ENCODE measurements at regions not wholly inside any gene's neighbourhood (a gene's known extent, or its start where the extent isn't known, plus 50 kb on each side); places are given as distances from the start of the nearest gene placed in this dataset.

DNA sequence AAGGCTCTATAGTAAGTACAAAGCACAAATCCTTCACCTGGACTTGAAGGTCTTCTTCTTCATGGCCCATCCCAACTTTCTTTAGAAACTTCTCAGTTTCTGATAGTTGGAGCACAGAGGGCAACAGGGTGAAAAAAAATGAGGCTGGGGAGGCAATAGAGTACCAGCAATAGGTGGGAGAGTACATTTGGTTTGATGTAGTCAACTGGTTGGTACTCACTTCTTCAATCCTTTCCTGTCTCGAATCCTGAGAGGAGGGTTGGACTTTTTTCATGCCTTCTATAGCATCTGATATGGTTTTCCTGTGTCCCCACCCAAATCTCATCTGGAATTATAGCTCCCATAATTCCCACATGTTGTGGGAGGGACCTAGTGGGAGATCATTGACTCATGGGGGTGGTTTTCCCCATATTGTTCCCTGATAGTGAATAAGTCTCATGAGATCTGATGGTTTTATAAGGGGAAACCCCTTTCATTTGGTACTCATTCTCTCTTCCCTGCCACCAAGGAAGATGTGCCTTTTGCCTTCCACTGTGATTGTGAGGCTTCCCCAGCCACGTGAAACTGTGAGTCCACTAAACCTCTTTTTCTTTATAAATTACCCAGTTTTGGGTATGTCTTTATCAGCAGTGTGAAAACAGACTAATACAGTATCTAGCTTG, 75.9 kb upstream of the LCLAT1 start:
- no peak for DNase-seq (ENCODE audit: low read depth)

DNA sequence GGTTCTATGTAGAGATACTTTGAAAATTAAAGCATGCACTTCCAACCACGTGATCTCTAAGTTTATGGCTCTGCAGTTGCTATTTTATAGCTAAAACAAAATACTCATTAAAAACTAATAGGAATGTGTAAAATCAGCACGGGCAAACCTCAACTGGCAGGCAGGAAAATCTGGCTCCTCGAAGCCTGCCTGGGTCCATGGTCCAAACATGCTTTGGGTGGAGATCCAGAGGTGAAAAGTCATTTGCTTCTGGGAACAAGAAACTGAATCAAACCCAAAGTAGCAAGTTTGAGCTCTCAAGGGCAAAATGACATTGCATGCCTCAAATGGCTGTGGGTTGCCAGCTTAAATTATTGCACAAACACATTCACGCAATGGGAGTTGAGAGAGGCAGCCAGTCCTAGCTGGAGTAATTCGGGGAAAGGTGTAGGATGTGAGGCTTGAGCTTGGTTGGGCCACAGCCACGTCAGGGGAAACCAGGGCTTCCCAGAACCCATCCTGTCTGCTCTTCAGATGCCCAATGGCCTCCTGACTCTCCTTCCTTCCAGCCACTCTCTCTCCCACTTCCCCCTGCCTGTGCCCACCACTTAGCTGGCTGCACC, 75.2 kb upstream of the LCLAT1 start:
- DNase-seq (ENCODE audit: low read depth) = peak; percentile 69

- DNase-seq (ENCODE audit: low read depth) = no peak
Measured at GRCh38 chr2:30372826-30373225, 74.2 kb upstream of the LCLAT1 start.

DNA sequence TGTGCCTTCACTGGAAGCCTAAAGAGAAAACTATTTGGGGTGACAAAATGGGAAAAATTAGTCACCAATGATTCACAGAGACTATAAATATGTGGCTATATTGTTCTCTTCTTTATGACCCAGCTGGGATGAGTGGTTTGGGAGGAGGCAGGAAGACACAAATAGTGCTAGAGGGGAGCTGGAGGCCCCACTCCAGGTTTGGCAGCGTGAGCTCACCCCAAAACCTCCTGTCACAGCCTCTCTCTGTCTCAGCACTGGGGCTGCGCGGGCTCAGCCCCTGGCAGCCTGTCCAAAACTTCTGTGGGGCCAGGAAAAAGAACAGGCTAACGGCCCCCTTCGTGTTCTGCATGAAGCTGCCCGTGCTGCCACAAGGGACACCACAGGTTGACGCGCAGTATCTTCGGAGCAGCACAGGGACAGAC, 73.2 kb upstream of the LCLAT1 start:
- no peak for DNase-seq (ENCODE audit: low read depth)

GRCh38 chr2:30374380-30374779, 72.7 kb upstream of the LCLAT1 start:
- DNase-seq (ENCODE audit: low read depth) = no peak

- no peak for DNase-seq (ENCODE audit: low read depth)
Measured at GRCh38 chr2:30375915-30376314, 71.1 kb upstream of the LCLAT1 start.

DNA sequence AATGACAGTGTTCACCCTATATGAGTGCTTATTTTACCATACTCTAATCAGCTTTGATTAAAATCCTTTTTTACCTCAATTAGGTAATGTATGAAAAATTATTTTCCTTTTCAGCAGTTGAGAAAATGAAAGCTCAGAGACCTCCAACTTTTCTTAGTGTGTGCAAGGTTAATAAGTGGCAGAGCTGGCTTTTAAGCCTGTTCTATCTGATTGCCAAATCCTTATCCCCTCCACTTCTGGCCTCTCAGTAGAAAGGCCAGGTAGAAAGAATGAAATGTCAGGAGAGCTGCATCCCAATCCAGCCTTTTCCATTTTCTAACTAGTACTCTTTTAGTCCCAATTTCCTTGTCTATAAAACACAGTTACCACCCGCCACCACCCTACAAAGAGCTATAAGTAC, 67.6 kb upstream of the LCLAT1 start:
- DNase-seq (ENCODE audit: low read depth) = no peak

DNA sequence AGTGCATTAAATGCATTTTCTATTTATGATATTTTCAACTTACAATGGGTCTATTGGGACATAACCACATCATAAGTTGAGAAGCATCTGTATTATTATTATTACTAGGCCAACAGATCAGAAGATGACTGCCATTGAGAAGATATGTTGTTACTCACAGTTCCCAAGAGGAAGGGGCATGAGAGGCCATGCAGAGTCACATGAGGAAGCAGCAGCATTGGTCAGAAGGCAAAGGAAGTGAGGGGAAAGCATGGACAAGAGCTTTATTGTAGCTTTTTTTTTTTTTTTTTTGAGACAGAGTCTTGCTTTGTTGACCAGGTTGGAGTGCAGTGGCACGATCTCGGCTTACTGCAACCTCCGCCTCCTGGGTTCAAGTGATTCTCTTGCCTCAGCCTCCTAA, 66.2 kb upstream of the LCLAT1 start:
- no peak for DNase-seq (ENCODE audit: low read depth)

- no peak for DNase-seq (ENCODE audit: low read depth)
Measured at GRCh38 chr2:30382162-30382783, 64.8 kb upstream of the LCLAT1 start.

DNA sequence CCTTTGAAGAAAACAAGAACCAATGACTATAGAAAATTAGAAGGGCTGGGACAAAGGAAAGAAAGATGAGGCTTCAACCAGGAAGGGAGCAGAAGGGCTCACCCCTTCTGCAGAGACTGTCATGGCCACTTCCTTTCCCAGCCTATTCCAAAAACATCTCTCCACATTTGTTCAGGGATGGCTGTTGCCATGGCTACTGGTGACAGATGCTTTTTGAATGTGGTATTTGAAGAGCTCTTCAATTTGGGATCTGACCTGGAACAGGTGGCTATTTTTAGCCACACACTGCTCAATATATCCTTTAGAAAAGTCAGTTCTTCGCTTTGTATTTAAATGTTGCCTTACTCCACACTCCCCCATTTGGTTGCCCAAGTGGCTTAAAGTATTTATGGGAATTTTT, 64.1 kb upstream of the LCLAT1 start:
- no peak for DNase-seq (ENCODE audit: low read depth)

DNA sequence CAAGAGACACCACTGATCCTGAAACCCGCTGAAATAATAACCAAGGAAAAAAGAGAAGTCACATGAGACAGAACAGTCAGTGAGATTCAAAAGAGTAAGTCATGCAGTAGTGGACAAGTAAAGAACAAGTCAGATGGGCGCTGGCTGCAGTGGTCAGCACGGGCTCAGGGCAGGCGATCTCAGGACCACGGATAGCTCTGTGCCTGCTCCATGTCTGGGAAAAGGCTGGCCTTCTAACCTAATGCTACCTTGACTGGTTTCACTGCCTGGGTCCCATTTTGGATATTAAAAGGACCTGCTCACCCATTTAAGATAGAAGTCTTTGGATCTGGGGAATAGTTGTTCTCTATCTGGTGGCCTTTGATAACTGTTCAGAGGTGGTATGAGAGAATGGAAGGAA, 61.7 kb upstream of the LCLAT1 start:
- peak; percentile 50 for DNase-seq (ENCODE audit: low read depth)

- DNase-seq (ENCODE audit: low read depth) = no peak
Measured at GRCh38 chr2:30392097-30392496, 54.9 kb upstream of the LCLAT1 start.

DNA sequence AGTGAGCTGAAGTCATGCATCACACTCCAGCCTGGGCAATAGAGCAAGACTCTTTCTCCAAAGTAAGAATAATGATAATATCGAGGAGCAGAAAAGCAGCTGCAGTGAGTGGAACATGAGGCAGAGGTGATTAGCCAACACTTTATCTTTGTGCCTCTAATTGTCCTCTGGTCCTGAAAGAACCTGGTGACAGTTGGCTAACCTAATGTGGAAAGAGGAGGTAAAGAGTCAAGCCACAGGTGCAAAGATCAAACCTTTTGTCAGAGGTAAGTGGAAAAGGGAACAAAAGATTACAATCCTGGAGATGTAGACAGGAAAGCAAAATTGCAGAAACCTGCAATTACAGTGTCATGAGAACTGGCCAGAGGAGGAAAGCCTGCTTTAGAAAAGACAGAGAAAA, 53.5 kb upstream of the LCLAT1 start:
- DNase-seq (ENCODE audit: low read depth) = no peak

DNA sequence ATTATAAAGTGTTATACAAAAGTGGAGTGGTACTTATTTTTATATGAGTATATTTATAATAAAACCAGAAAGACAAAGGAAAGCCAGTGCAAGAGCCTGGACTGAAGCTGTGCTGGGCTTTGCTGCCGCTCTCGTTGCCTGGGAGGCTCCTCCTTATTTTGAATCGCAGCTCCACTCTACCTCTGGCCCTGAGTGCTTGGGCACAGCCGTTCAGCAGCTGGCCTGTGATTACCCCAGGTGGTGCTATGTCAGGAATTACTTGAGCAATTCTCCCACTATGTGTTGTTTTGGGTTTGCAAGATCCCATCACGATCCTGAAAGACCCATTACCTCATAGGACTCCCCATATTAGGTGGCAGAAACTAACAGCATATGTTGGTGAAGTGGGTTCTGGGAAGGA, 53.0 kb upstream of the LCLAT1 start:
- DNase-seq (ENCODE audit: low read depth) = no peak

DNA sequence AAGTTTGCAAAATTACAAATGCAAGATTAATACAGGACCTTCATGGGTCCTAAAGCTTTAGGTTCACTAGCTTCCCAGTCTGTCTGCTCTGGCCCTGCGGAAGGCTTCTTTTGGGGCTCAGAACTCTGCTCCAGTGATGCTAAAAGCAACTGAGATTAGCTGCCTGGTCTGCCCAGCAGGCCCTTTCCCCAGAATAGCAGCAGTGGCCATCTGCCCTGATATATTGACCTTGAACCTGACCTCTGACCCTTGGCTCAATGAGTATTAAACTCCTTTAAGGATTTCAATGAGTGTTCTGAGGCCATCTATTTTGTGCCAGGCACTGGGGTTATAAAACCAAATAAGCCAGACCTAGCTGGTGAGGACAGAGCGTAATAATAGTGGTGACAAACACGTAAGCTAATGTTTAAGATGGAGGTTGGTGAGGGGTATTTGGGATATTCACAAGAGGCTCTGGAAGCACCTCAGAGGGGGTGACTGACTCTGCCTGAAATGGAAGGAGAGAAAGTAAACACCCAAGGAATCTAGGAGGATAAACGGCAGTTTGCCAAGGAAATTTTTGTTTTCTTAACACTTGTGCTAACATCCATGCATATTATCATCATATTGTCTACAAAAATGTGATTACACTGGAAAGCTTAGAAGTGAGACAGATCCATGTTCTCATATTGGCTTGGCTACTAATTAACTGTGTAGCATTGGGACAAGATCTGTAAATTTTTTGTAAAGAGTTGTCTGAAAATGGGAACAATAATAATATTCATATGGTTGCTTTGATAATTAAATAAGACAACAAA, 50.4 kb upstream of the LCLAT1 start:
- DNase-seq (ENCODE audit: low read depth) = no peak
